HG02798 (cell line): ENCODE measurements at regions not wholly inside any gene's neighbourhood (a gene's known extent, or its start where the extent isn't known, plus 50 kb on each side); places are given as distances from the start of the nearest gene placed in this dataset.
A peak's percentile ranks its signal among the peaks of the same experiment; 100 is the strongest.

ENCODE experiments used
- ATAC-seq: cut with Tn5 transposase; IDR thresholded peaks from one replicate; pipeline ENCODE4 v1.9.1; 2021; ENCODE audit warnings: mild to moderate bottlenecking; ENCODE audit not compliant: unreplicated experiment, poor library complexity

DNA sequence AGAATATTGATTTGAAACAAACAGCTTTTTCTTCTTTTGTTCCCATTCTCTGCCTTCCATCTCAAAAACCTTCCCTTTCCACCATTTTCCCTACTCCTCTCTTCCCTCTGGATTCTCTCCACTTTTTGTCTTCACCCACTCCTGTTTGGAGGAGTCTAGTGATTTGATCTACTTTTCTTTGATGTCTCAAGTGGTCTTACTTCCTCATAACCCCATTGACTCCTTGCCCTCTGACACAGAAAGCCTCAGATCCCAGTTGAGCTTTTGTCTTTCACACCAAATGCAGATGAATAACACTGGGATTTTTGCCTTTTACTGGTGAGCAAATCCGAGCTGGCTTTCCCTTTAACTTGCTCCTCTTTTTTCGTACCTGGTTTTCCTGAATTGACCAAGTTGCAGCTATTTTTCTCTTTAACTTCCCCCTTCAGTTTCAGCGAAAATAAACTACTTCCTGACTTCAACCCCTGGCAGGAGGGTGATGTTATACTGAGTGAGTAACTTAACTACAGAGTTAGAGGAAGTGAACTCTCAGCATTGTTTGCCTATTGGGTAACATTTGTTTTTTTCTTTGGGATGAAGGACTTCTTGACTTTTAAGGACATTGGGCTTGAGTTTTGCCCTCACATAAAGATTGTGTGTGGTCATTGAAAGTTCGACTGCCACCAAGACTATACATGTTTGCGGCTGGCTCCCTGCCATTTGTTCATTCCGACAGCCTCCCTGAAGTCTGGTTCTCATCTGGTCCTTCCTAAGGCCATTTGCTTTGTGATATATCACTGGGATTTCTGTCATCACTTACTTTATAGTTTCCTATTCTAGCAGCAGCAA lies 392.8 kb upstream of the NR3C2 start:
- peak; percentile 59 for ATAC-seq

DNA sequence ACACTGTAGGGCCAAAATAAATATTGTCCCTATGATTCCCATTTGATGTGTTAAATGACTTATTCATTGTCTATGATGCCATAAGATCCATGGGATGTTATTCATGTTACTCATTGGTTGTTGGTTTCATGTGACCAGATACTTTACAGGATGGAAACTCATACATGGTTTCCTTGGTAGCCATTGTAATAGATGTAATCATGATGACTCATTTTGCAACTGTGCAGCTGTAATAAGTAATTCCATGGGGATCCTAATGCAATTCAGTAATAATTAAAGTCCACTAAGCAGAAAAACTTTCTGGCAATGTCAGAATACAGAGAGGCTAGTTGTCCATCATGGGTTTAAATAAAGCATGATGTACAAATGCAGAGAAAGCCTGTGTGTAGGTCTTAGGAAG lies 389.7 kb upstream of the NR3C2 start:
- ATAC-seq: no peak

DNA sequence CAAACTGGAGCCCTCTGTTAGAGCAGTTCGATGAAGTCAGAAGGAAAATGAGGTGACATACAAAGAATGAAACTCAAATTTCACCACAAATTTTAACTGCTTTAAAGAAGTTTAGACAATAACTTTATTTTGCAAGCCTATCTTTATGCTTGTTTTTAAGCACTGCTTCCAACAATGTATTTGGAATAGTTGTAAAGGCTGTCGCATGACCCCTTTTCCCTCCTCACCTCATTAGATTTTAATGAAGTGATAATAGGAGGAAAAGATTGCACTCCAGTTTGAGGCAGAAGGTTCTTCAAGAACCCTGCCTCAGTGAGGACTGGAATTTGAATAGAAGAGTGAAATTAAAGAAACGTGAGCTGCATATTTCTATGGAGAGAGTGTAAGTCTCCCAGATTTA lies 386.1 kb upstream of the NR3C2 start:
- ATAC-seq: no peak

DNA sequence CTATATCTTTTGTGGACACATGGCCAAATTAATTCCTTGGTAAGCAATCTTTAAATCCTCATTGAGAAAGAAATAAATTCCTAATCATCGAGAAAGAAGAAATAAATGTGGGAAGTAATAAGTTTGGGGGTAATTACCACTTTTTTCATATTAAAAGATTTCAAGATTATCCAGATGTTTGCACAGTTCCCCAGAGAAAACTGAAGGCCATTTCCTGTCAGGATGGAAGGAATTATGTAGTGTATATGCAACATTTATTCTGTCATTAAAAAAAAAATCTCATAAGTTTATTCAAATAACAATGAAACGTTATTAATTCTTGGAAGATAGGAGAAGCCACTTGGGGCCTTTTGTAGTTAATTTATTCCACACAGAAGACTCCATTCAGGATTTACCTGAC lies 385.6 kb upstream of the NR3C2 start:
- no peak for ATAC-seq

DNA sequence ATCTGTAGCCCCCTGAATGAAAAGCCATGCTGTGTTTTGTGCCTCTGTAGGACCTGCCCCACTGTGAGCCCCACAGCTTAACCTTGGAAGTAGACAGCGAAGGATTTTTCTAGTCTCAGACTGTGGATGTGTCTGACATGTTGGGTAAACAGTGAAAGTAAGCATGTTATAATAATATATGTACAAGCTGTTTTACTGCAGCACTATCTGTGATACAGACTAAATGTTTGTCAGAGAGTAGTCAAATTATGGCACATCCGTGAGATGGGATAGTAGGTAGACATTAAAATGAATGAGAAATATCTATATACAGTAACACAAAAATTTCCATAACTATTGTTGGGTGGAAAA lies 381.2 kb upstream of the NR3C2 start:
- ATAC-seq: no peak

DNA sequence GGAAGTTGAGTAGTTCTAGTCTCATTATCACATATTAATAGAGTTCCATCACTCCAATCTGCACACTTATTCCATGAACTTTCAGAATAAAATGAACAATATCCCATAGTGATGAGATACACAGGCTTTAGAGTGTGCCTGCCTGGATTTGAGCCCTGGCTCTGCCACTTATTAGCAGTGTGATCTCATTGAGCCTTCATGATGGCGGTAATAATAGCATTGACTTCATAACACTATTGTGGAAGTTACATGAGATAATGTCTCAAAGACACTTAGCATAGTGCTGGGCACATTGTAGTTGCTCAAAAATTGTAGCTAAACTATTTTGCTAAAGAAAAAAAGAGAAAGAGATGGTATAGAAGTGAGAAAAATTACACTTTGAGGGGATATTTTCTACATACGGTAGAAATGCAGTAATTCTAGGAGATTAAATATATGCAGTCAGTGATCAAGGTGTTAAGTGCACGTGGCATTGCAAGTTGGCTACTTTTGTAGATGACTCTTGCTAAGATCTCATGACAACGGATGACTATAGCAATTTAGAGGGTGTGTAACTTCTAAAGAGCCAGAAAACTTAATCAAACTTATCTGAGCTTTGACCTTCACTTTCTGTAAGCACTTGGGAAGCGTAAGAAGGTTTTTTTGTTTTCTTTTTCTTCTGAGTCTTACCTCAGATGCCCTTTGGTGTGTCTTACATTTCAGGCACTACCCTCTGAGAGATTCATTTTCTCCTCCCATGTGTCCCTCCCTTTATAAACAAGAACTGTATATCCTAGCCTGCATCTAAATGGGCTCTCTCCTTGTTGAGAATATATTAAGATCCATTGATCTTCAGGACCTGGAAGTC lies 380.6 kb upstream of the NR3C2 start:
- ATAC-seq: no peak

DNA sequence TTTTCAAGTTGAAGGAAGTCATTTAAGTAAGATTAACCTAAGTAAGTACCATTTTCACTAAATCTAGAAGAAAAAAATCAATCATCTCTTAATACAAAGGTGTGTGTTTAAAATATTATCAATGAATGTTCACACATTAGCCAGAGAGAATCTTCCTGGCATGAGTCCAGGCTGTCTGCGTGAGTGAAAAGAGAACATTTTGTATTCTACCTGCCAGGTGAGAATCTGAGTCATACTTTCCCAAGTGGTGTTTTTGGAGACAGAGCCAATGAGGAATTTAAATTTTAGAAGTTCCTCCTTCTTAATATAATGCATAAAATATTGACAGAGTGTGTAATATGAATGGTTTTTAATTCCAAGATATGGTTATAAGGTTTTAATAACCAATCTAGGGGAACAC lies 371.8 kb upstream of the NR3C2 start:
- ATAC-seq: no peak

DNA sequence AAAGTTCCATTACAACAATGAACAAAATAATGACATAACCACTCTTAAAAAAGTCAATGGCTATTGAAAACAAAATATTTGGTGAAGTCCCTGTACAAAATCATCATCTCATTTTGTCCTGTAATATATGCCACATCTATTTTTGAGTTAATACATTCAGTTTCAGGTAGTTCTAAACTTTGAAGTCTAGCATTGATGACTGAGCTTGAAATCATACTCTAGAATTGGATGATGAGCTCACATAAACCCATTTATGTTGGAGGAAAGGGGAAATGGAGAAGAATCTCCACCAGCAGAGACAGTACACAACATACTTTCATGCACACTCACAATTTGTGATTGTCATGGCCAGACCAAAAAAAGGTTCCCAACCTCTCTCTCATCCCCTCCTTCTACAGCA lies 371.1 kb upstream of the NR3C2 start:
- ATAC-seq: no peak

DNA sequence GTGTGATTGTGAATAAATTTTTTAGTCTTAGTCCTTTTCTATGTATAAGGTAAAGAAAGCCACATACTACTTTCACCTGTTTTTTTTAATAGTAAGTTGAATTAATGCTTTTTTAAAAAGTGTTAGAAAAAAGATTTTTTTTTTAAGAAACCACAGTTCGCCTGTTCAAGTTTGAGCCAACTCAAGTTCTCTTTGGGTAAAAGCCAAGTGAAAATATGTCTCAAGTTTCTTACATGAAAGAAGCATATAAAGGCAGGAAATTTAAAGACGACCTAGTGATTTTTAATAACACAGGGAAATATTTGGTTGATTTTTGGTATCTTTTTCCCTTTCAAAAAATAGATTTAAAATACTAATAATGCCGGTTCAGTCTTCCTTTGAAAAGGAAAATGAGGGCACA lies 369.9 kb upstream of the NR3C2 start:
- no peak for ATAC-seq

DNA sequence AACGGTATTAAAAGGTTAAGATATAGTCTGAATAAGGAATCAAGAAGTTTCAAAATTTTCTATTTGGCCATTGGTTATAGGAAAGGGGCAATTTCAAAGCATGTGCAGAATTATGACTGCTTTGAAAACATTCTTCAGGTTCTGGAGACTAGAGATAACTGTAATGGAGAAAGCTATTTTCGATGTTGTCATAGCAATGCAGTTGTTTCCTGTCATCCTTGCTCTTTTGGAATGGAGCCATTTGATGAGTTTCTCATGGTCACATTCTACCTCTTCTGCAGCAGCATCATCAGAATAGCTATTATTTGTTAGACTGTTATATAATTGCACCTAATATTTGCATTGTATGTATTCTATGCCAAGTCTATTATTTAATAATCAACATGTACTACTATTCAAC lies 368.2 kb upstream of the NR3C2 start:
- ATAC-seq: no peak

DNA sequence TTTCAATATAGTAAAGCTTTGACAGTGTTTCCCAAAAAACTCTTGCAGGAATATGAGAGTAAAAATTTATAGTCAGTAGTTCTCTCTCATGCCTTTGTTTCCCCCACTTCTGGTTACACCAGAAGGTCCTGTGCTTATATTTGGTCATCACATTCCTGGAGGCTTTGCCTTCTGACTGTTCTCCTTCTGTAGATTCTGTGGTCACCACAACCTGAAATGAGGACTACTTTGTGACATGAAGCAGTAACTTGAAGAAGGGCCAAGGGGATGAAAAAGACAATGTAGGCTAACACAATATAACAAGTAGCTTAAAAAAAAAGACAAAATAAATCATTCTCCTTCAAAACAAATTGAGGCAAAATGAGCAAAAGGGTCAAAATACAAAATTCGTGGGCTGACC lies 366.2 kb upstream of the NR3C2 start:
- no peak for ATAC-seq

DNA sequence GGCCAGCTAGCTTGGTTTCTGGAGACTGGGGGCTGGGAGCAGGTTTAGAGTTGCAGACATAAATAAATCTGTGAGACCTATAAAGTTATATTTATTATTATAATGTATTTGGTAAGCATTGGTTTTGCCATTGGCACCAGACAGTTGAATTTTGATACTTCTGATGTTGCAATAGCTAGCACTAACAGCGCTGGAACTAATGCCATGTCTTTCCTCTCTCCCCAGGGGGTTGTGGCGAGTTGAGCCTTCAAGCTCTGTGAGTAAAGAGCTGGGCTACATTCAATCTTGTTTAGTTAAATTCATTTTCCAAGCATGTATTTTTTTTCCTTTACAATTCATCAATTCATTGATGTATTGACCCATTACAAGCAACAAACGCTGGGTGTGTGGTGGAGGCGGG lies 358.7 kb upstream of the NR3C2 start:
- no peak for ATAC-seq

DNA sequence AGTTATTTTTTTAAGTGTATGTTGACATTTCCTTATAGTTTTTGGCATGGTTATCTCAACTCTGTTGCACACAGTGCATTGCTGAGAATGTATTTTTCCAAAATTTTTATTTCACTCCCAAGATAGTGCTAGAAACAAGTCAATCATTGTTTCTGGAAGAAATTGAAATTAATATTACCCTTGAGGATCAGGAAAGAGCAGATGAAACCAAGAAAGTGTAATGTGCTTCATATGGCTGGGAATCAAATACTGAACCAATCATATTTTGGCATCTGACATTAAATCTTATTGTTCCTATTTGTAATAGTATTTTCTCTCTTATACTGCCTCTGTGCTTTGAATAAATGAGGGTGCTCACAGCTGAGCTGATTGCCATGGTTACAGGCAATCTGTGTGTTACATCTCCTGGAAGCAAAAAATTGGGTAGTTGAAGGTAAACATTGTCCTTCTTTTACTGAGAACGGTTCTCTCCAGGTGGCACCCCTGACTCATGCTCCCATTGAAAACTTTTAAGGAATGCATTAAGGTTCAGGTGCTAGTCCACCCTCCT lies 358.2 kb upstream of the NR3C2 start:
- ATAC-seq: no peak

DNA sequence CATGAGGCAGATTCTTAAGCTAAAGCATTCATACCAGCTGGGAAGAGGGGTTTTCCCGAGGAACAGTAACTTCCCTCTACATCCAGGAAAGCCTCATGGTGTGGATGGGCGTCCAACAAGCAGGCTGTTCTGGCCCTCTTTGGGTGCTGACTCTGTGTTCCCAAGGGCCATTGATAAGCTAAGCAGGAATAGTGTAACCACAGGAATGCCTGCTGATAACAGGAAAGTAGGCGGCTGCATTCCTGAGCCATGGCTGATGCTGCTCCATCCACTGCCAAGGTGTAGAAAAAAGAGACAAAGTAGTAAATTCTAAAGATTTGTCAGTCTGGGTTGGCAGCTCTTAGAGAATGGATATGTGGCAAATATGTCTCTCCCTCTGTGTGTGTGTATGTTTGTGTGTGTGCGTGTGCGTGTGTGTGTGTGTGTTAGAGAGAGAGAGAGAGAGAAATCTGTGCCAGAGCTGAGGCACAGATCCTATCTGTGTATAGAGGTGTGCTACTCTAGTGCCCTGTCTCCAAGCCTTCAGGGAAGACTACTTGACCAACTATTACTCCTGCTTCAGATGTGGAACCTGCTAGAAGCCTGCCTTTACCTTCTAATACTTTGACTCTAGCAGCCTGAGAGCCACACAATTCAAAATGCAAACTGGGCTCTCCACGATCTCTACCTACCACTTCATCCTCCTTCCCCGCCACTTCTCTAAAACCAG lies 353.1 kb upstream of the NR3C2 start:
- no peak for ATAC-seq

DNA sequence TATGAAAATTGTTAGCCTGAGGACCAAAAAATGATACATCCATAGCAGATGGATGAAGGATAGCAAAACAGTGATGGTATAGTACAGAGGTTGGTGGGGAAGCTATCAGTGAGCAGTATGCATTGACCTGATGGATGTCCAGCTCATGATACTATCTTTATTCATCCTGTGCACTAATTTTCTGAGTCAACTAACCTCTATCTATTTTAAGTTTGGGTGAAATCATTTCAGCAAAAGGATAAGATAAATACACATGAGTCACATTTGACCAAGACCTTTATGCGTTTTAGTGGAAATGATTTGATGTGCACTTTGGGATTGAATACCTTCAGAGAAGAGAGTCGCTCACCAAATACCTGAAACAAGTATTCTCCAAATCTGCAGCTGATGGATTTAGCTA lies 351.0 kb upstream of the NR3C2 start:
- ATAC-seq: no peak

DNA sequence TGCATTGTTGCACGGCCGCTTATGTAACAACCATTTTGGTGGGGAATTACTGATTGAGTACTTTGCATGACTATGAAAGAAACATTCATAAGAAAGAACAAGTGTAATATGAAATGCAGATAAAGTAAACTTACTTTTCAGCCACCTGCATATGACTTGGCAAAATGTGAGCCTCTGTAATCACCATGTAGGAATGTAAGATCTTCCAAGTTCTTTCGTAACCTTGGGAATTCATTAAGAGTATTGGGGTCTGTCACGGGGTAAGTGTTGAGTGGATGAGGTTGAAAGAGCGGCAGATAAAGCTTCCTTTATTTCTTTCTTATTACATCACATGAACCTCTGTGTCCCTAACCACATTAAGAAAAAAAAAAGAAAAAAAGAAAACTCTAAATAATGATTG lies 348.5 kb upstream of the NR3C2 start:
- no peak for ATAC-seq

DNA sequence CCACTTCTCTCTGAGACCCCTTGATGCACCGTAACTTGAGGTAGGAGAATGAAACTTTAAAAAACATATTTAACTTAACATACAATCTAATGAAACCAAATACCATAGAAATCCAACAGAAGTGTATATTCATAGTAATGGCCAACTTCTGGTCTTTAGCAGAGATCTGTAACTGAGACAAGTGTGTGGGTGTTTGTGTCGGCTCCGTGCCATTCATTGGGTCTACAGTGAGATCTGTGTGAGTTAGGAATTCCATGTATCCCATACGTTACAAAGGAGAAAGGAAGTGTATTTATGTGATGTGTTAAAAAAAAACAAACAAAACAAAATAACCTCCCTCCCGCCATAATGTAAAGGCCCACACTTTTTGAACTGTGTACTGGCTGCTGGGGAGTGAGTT lies 348.0 kb upstream of the NR3C2 start:
- no peak for ATAC-seq

DNA sequence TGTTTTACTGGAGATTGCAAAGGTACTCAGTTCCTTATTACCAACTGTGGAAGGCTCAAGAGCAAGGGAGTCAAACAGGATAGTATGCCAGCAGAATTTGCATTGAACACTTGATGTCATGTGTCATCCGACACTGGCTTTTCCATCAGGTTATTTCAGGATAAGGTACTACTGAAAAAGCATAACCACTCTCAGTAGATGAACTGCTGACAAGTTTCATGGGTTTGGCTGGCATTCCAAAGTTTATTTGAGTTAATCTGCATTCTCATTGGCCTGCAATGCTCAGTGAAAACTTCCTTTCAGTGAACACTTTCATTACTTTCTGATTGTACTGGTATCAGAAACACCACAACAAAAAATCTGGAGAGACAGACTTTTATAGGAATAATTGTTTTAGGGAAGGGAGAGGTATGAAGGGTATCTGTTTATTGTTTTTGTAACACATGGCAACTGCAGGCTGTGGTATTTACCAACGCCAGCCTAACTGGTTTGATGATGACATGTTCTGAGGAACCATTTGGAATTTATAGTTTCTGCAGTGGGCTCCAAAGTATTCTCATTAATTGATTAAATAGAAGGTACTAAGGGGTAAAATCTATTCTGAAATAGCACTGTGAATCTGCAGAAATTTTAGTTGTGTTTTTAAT lies 345.7 kb upstream of the NR3C2 start:
- no peak for ATAC-seq

DNA sequence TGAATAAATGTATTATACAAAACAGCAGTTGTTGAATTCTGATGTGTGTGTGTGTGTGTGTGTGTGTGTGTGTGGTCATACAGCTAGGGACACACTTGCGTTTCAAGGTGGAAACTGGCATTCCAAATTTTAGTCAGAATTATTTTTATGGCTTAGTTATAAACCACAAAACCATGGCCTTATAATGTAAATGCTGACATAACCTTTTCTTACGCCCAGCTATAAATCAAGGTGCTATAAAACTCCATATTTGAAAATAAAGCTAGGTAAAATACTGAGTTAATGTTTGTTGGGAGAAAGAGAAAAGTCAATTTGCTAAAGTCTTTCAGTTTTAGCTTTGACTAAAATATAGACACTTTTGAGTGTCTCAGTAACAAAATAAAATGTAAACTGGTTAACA lies 345.1 kb upstream of the NR3C2 start:
- ATAC-seq: no peak

DNA sequence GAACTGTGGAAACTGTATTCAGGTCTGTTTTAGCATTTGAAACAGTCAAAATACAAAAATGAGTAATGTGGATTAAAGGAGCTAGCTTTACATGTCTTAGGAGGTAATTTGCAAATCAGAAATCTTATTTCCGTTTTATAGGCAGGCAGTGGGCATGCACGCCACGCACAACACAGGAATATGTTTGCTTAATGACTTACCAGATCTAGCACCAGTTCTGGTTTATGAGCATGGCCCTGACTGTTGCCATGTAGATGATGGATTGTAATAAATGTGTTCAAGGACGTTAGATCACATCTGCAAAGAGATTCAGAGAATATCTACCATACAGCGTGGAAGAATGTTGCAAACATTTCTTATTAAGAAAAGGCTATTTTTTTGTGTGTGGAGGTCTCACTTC lies 344.5 kb upstream of the NR3C2 start:
- no peak for ATAC-seq
